SK-N-SH (cell line): ENCODE measurements at regions not wholly inside any gene's neighbourhood (a gene's known extent, or its start where the extent isn't known, plus 50 kb on each side); places are given as distances from the start of the nearest gene placed in this dataset.

Source experiments
- EZH2phosphoT487 ChIP-seq: fragments of 200-600 bp; sonication (generic); IDR thresholded peaks from 2 replicates; pipeline ENCODE4 v1.6.1; 2017; ENCODE audit warnings: low read depth, mixed run types, mild to moderate bottlenecking, antibody characterized with exemption, moderate library complexity, borderline replicate concordance
- FOXJ3 ChIP-seq: sonication (generic); formaldehyde crosslinking; IDR thresholded peaks from 2 replicates; pipeline ENCODE4 v1.5.1; 2020; ENCODE audit warnings: mild to moderate bottlenecking, missing genetic modification reagents
- RAD21 ChIP-seq: IDR thresholded peaks from 2 replicates; pipeline ENCODE4 v1.6.1; 2012; ENCODE audit warnings: mild to moderate bottlenecking, low read length
- SMC3 ChIP-seq: IDR thresholded peaks from 2 replicates; pipeline ENCODE4 v1.6.1; 2012; ENCODE audit warnings: low read depth, low read length, improper control_type of control experiment
- TF ChIP-seq, protein P1 (sequence below): fragments of 200-600 bp; sonication (generic); IDR thresholded peaks from 2 replicates; pipeline ENCODE4 v1.6.1; 2017; ENCODE audit warnings: antibody characterized with exemption, mild to moderate bottlenecking, moderate library complexity

- TF ChIP-seq, protein P1, sequence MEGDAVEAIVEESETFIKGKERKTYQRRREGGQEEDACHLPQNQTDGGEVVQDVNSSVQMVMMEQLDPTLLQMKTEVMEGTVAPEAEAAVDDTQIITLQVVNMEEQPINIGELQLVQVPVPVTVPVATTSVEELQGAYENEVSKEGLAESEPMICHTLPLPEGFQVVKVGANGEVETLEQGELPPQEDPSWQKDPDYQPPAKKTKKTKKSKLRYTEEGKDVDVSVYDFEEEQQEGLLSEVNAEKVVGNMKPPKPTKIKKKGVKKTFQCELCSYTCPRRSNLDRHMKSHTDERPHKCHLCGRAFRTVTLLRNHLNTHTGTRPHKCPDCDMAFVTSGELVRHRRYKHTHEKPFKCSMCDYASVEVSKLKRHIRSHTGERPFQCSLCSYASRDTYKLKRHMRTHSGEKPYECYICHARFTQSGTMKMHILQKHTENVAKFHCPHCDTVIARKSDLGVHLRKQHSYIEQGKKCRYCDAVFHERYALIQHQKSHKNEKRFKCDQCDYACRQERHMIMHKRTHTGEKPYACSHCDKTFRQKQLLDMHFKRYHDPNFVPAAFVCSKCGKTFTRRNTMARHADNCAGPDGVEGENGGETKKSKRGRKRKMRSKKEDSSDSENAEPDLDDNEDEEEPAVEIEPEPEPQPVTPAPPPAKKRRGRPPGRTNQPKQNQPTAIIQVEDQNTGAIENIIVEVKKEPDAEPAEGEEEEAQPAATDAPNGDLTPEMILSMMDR: no peak
- TF ChIP-seq EZH2phosphoT487 (no peak), RAD21 (no peak), SMC3 (no peak), FOXJ3 (no peak)
These were observed 241.4 kb upstream of the EOMES start for GRCh38 chr3:27963519-27963918.
